ENCODE measurements at regions not wholly inside any gene's neighbourhood (a gene's known extent, or its start where the extent isn't known, plus 50 kb on each side); places are given as distances from the start of the nearest gene placed in this dataset.

DNA sequence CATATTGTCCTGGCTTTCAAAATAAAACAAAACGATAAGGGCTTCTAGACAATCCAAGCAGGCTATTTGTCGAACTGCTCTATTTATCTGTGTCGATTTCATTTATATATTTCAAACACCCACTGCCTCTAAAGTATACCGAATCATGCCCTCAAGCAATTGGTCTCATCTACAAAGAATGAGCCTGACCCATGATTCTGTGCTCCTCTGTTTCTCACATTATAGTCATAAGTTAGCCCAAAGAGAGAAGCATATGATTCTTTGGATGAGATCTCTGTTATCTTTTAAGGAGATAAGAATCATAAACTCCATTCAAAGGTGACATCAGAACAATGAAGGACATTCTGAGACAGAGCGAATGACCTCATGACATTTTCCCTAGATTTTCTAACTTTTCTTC, 191.1 kb downstream of the MAP2K6 start:
- no peak overlapping the region for H3K4me2 ChIP-seq (ENCODE audit: low read length)
- FAIRE-seq (no peak), DNase-seq (ENCODE audit: low read depth) (no peak)
- no peaks in the 10 kb centered on the region for H3K27me3 ChIP-seq (ENCODE audit: insufficient read depth, low read length)
- no peaks in the 10 kb centered on the region for H3K36me3 ChIP-seq (ENCODE audit: insufficient read depth, low read length)
- TF ChIP-seq EZH2 (IDR thresholded peaks at IDR 0.05; ENCODE audit: insufficient read depth, low read length): no peak
- TF ChIP-seq, protein P1, sequence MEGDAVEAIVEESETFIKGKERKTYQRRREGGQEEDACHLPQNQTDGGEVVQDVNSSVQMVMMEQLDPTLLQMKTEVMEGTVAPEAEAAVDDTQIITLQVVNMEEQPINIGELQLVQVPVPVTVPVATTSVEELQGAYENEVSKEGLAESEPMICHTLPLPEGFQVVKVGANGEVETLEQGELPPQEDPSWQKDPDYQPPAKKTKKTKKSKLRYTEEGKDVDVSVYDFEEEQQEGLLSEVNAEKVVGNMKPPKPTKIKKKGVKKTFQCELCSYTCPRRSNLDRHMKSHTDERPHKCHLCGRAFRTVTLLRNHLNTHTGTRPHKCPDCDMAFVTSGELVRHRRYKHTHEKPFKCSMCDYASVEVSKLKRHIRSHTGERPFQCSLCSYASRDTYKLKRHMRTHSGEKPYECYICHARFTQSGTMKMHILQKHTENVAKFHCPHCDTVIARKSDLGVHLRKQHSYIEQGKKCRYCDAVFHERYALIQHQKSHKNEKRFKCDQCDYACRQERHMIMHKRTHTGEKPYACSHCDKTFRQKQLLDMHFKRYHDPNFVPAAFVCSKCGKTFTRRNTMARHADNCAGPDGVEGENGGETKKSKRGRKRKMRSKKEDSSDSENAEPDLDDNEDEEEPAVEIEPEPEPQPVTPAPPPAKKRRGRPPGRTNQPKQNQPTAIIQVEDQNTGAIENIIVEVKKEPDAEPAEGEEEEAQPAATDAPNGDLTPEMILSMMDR (IDR thresholded peaks at IDR 0.05; ENCODE audit: insufficient read depth, low read depth, low read length): no peak
- H3K9ac ChIP-seq (ENCODE audit: low read length): no peak overlapping the region
- H3K9me3 ChIP-seq (ENCODE audit: insufficient read depth, low read depth, low read length): no peaks in the 10 kb centered on the region
- H3K27ac ChIP-seq (ENCODE audit: low read depth, low read length): no peak overlapping the region
- H3K79me2 ChIP-seq (ENCODE audit: insufficient read depth, low read length): no peaks in the 10 kb centered on the region
- no peak overlapping the region for H3K4me3 ChIP-seq (ENCODE audit: insufficient read depth, low read depth, low read length)
- no peaks in the 10 kb centered on the region for H3K9me3 Mint-ChIP-seq (ENCODE audit: unreplicated experiment)
- no peak overlapping the region for H2AFZ ChIP-seq (ENCODE audit: low read depth, low read length)
- peaks cover 46% of the 10 kb centered on the region for H3K4me1 Mint-ChIP-seq (ENCODE audit: low read depth, unreplicated experiment)
- no peaks in the 10 kb centered on the region for H3K36me3 Mint-ChIP-seq (ENCODE audit: low read depth, unreplicated experiment)
- no peak overlapping the region for H3K27ac Mint-ChIP-seq (ENCODE audit: unreplicated experiment)
- H3K4me1 ChIP-seq (ENCODE audit: insufficient read depth, low read length): peaks cover 33% of the 10 kb centered on the region
- H3K27me3 Mint-ChIP-seq (ENCODE audit: low read depth, unreplicated experiment): no peaks in the 10 kb centered on the region
- no peaks in the 10 kb centered on the region for H4K20me1 ChIP-seq (ENCODE audit: insufficient read depth, low read length)
- no peak overlapping the region for H3K4me3 Mint-ChIP-seq (ENCODE audit: unreplicated experiment)

- Histone ChIP-seq H3K4me2 (ENCODE audit: low read length) (no peak overlapping the region), H3K9ac (ENCODE audit: low read length) (no peak overlapping the region), H3K36me3 (ENCODE audit: insufficient read depth, low read length) (no peaks in the 10 kb centered on the region), H3K27me3 (ENCODE audit: insufficient read depth, low read length) (no peaks in the 10 kb centered on the region), H3K27ac (ENCODE audit: low read depth, low read length) (peak overlapping the region; percentile 93), H4K20me1 (ENCODE audit: insufficient read depth, low read length) (no peaks in the 10 kb centered on the region), H3K4me3 (ENCODE audit: insufficient read depth, low read depth, low read length) (no peak overlapping the region), H3K79me2 (ENCODE audit: insufficient read depth, low read length) (no peaks in the 10 kb centered on the region), H3K9me3 (ENCODE audit: insufficient read depth, low read depth, low read length) (no peaks in the 10 kb centered on the region), H2AFZ (ENCODE audit: low read depth, low read length) (no peak overlapping the region), H3K4me1 (ENCODE audit: insufficient read depth, low read length) (peaks cover 33% of the 10 kb centered on the region)
- peaks cover 46% of the 10 kb centered on the region for H3K4me1 Mint-ChIP-seq (ENCODE audit: low read depth, unreplicated experiment)
- FAIRE-seq: no peak
- H3K27me3 Mint-ChIP-seq (ENCODE audit: low read depth, unreplicated experiment): no peaks in the 10 kb centered on the region
- no peaks in the 10 kb centered on the region for H3K9me3 Mint-ChIP-seq (ENCODE audit: unreplicated experiment)
- H3K27ac Mint-ChIP-seq (ENCODE audit: unreplicated experiment): peak overlapping the region; percentile 98
- no peak overlapping the region for H3K4me3 Mint-ChIP-seq (ENCODE audit: unreplicated experiment)
- no peak for TF ChIP-seq EZH2 (IDR thresholded peaks at IDR 0.05; ENCODE audit: insufficient read depth, low read length)
- TF ChIP-seq, protein P1 (IDR thresholded peaks at IDR 0.05; ENCODE audit: insufficient read depth, low read depth, low read length): no peak
- no peak for DNase-seq (ENCODE audit: low read depth)
- H3K36me3 Mint-ChIP-seq (ENCODE audit: low read depth, unreplicated experiment): no peaks in the 10 kb centered on the region
Measured at GRCh38 chr17:69606142-69606800, 191.8 kb downstream of the MAP2K6 start.

- no peaks in the 10 kb centered on the region for H3K27me3 ChIP-seq (ENCODE audit: insufficient read depth, low read length)
- H3K27ac Mint-ChIP-seq (ENCODE audit: unreplicated experiment): peak overlapping the region; percentile 98
- peak; percentile 77 for FAIRE-seq
- TF ChIP-seq, protein P1 (IDR thresholded peaks at IDR 0.05; ENCODE audit: insufficient read depth, low read depth, low read length): peak; percentile 88
- no peak for TF ChIP-seq EZH2 (IDR thresholded peaks at IDR 0.05; ENCODE audit: insufficient read depth, low read length)
- peak overlapping the region; percentile 19 for H3K4me2 ChIP-seq (ENCODE audit: low read length)
- peaks cover 33% of the 10 kb centered on the region for H3K4me1 ChIP-seq (ENCODE audit: insufficient read depth, low read length)
- no peaks in the 10 kb centered on the region for H4K20me1 ChIP-seq (ENCODE audit: insufficient read depth, low read length)
- no peaks in the 10 kb centered on the region for H3K9me3 Mint-ChIP-seq (ENCODE audit: unreplicated experiment)
- no peaks in the 10 kb centered on the region for H3K27me3 Mint-ChIP-seq (ENCODE audit: low read depth, unreplicated experiment)
- H3K4me3 ChIP-seq (ENCODE audit: insufficient read depth, low read depth, low read length): no peak overlapping the region
- peak; percentile 71 for DNase-seq (ENCODE audit: low read depth)
- H3K36me3 Mint-ChIP-seq (ENCODE audit: low read depth, unreplicated experiment): no peaks in the 10 kb centered on the region
- no peaks in the 10 kb centered on the region for H3K36me3 ChIP-seq (ENCODE audit: insufficient read depth, low read length)
- peak overlapping the region; percentile 61 for H2AFZ ChIP-seq (ENCODE audit: low read depth, low read length)
- H3K9me3 ChIP-seq (ENCODE audit: insufficient read depth, low read depth, low read length): no peaks in the 10 kb centered on the region
- H3K79me2 ChIP-seq (ENCODE audit: insufficient read depth, low read length): no peaks in the 10 kb centered on the region
- H3K9ac ChIP-seq (ENCODE audit: low read length): peak overlapping the region; percentile 63
- H3K27ac ChIP-seq (ENCODE audit: low read depth, low read length): peak overlapping the region; percentile 93
- no peak overlapping the region for H3K4me3 Mint-ChIP-seq (ENCODE audit: unreplicated experiment)
- H3K4me1 Mint-ChIP-seq (ENCODE audit: low read depth, unreplicated experiment): peaks cover 46% of the 10 kb centered on the region
Measured at GRCh38 chr17:69607162-69607834, 192.8 kb downstream of the MAP2K6 start.

Data from astrocyte (in vitro differentiated cells and primary cell).